ENCODE measurements at regions not wholly inside any gene's neighbourhood (a gene's known extent, or its start where the extent isn't known, plus 50 kb on each side); places are given as distances from the start of the nearest gene placed in this dataset.

DNA sequence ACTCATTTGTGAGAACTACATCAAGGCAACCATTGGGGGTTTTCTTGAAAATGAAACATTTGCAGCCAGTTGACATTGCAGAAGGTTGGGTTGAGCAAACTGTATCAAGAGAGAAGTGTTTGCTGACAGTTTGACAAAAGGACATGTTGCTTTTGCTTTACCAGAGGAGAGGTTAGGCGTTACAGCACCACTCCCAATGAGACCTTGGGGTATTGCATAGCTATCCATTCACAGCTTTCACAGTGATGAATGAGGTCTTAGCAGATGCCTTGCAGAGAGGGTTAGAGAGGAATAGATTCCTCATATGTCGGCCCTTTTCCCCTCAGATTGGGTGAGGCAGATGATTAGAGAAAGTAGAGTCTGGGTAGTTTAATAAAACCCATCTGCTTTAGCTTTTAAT is 988.9 kb upstream of the FLRT2 start:
- Histone ChIP-seq H3K9me3 (ENCODE audit: control insufficient read depth, low read length) (no peaks in the 10 kb centered on the region), H3K4me1 (ENCODE audit: control insufficient read depth, insufficient read depth, low read depth, low read length) (no peaks in the 10 kb centered on the region), H3K27ac (ENCODE audit: low read length, poor library complexity, severe bottlenecking) (no peak overlapping the region), H3K27me3 (ENCODE audit: control insufficient read depth in 1 of 2, insufficient read depth in 1 of 2, low read length in 2 of 2) (no peaks in the 10 kb centered on the region), H3K4me3 (ENCODE audit: insufficient read depth in 1 of 2, low read depth in 1 of 2, low read length in 2 of 2) (no peak overlapping the region), H2BK12ac (ENCODE audit: low read length in 2 of 2) (no peak overlapping the region), H3K14ac (ENCODE audit: low read length in 2 of 2) (no peak overlapping the region), H3K9ac (ENCODE audit: low read length) (no peak overlapping the region), H2BK5ac (ENCODE audit: low read depth, low read length, poor library complexity, severe bottlenecking) (no peak overlapping the region), H3K4me2 (ENCODE audit: low read length, poor library complexity, severe bottlenecking) (no peak overlapping the region), H2AFZ (ENCODE audit: low read depth, low read length) (no peak overlapping the region), H3K18ac (ENCODE audit: low read depth in 1 of 2, low read length in 2 of 2) (no peak overlapping the region), H3K36me3 (ENCODE audit: control insufficient read depth in 1 of 2, insufficient read depth in 2 of 2, low read depth in 1 of 2, low read length in 2 of 2) (no peaks in the 10 kb centered on the region), H3K4ac (ENCODE audit: low read depth in 1 of 2, low read length in 2 of 2) (no peak overlapping the region), H4K91ac (ENCODE audit: low read length) (no peak overlapping the region), H3K23ac (ENCODE audit: low read length in 2 of 2) (no peak overlapping the region), H2BK15ac (ENCODE audit: low read depth, poor library complexity, severe bottlenecking) (no peak overlapping the region), H3K79me1 (replicated peaks; ENCODE audit: low read length, poor library complexity, severe bottlenecking) (no peaks in the 10 kb centered on the region), H2BK120ac (ENCODE audit: low read depth, low read length) (no peak overlapping the region), H4K8ac (ENCODE audit: low read length) (no peak overlapping the region), H2AK5ac (ENCODE audit: low read length, severe bottlenecking) (no peak overlapping the region)
- 71% methylated on average over 1 of the region's 2 CpGs for WGBS
- no peak for DNase-seq

DNA sequence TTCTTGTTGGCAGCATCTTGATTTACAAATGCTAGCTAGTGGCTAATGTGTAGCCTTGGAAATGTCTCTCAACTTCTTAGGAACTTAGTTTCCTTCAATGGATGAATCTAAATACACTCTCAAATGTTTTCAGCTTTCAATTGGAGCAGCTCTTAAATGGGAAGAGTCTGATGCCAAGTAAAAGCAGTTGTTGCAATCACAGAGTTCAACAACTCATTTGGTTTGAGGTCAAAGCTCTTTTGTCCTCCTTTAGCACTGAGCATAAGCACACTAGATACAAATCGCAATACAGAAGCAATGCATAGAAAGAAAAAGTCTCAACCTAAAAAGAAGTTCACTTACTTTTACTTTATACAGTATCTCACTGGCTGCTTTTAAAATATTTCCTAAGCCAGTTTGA is 986.1 kb upstream of the FLRT2 start:
- Histone ChIP-seq H3K4me2 (ENCODE audit: low read length, poor library complexity, severe bottlenecking) (no peak overlapping the region), H3K36me3 (ENCODE audit: control insufficient read depth in 1 of 2, insufficient read depth in 2 of 2, low read depth in 1 of 2, low read length in 2 of 2) (no peaks in the 10 kb centered on the region), H3K9me3 (ENCODE audit: control insufficient read depth, low read length) (no peaks in the 10 kb centered on the region), H2BK120ac (ENCODE audit: low read depth, low read length) (no peak overlapping the region), H2AFZ (ENCODE audit: low read depth, low read length) (no peak overlapping the region), H2BK5ac (ENCODE audit: low read depth, low read length, poor library complexity, severe bottlenecking) (no peak overlapping the region), H2BK15ac (ENCODE audit: low read depth, poor library complexity, severe bottlenecking) (no peak overlapping the region), H3K27me3 (ENCODE audit: control insufficient read depth in 1 of 2, insufficient read depth in 1 of 2, low read length in 2 of 2) (no peaks in the 10 kb centered on the region), H2BK12ac (ENCODE audit: low read length in 2 of 2) (no peak overlapping the region), H3K79me1 (replicated peaks; ENCODE audit: low read length, poor library complexity, severe bottlenecking) (no peaks in the 10 kb centered on the region), H3K4me1 (ENCODE audit: control insufficient read depth, insufficient read depth, low read depth, low read length) (no peaks in the 10 kb centered on the region), H3K4me3 (ENCODE audit: insufficient read depth in 1 of 2, low read depth in 1 of 2, low read length in 2 of 2) (no peak overlapping the region), H3K27ac (ENCODE audit: low read length, poor library complexity, severe bottlenecking) (no peak overlapping the region), H4K8ac (ENCODE audit: low read length) (no peak overlapping the region), H3K18ac (ENCODE audit: low read depth in 1 of 2, low read length in 2 of 2) (no peak overlapping the region), H3K14ac (ENCODE audit: low read length in 2 of 2) (no peak overlapping the region), H2AK5ac (ENCODE audit: low read length, severe bottlenecking) (no peak overlapping the region), H3K4ac (ENCODE audit: low read depth in 1 of 2, low read length in 2 of 2) (no peak overlapping the region), H4K91ac (ENCODE audit: low read length) (no peak overlapping the region), H3K9ac (ENCODE audit: low read length) (no peak overlapping the region), H3K23ac (ENCODE audit: low read length in 2 of 2) (no peak overlapping the region)
- 95% methylated on average over 1 of the region's 1 CpG for WGBS
- no peak for DNase-seq

- no peak overlapping the region for H4K8ac ChIP-seq (ENCODE audit: low read length)
- no peak overlapping the region for H3K14ac ChIP-seq (ENCODE audit: low read length in 2 of 2)
- no peaks in the 10 kb centered on the region for H3K27me3 ChIP-seq (ENCODE audit: control insufficient read depth in 1 of 2, insufficient read depth in 1 of 2, low read length in 2 of 2)
- no peak overlapping the region for H3K18ac ChIP-seq (ENCODE audit: low read depth in 1 of 2, low read length in 2 of 2)
- H3K9me3 ChIP-seq (ENCODE audit: control insufficient read depth, low read length) = no peaks in the 10 kb centered on the region
- H2AFZ ChIP-seq (ENCODE audit: low read depth, low read length) = no peak overlapping the region
- no peaks in the 10 kb centered on the region for H3K4me1 ChIP-seq (ENCODE audit: control insufficient read depth, insufficient read depth, low read depth, low read length)
- no peak overlapping the region for H3K4me2 ChIP-seq (ENCODE audit: low read length, poor library complexity, severe bottlenecking)
- no peak overlapping the region for H2BK12ac ChIP-seq (ENCODE audit: low read length in 2 of 2)
- no peak overlapping the region for H2BK120ac ChIP-seq (ENCODE audit: low read depth, low read length)
- H3K23ac ChIP-seq (ENCODE audit: low read length in 2 of 2) = no peak overlapping the region
- H2AK5ac ChIP-seq (ENCODE audit: low read length, severe bottlenecking) = no peak overlapping the region
- H4K91ac ChIP-seq (ENCODE audit: low read length) = no peak overlapping the region
- no peaks in the 10 kb centered on the region for H3K36me3 ChIP-seq (ENCODE audit: control insufficient read depth in 1 of 2, insufficient read depth in 2 of 2, low read depth in 1 of 2, low read length in 2 of 2)
- 68% methylated on average over 5 of the region's 6 CpGs for WGBS
- H3K79me1 ChIP-seq (replicated peaks; ENCODE audit: low read length, poor library complexity, severe bottlenecking) = no peaks in the 10 kb centered on the region
- no peak overlapping the region for H3K9ac ChIP-seq (ENCODE audit: low read length)
- H3K4me3 ChIP-seq (ENCODE audit: insufficient read depth in 1 of 2, low read depth in 1 of 2, low read length in 2 of 2) = no peak overlapping the region
- H2BK15ac ChIP-seq (ENCODE audit: low read depth, poor library complexity, severe bottlenecking) = no peak overlapping the region
- no peak for DNase-seq
- H3K27ac ChIP-seq (ENCODE audit: low read length, poor library complexity, severe bottlenecking) = no peak overlapping the region
- H2BK5ac ChIP-seq (ENCODE audit: low read depth, low read length, poor library complexity, severe bottlenecking) = no peak overlapping the region
- H3K4ac ChIP-seq (ENCODE audit: low read depth in 1 of 2, low read length in 2 of 2) = no peak overlapping the region
Measured at GRCh38 chr14:84544486-84545131, 985.3 kb upstream of the FLRT2 start.

DNA sequence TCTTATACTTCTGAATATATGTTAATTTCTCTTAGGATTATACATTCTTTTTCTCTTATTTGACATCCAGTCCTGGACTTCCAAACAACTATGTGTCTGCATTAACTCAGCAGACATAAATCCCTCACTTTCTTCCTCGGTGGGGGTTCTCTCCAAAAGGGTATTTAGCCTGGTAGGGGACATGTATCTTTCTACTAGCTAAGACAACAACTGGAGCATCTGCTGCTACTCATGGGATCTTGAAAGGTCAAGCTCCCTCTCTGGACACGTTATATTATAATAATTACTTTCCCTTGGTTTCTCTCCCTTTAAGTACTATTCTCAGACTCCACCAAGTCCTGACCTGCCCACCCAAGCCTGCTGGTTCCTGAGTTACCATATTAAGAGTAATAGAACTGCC is 983.7 kb upstream of the FLRT2 start:
- no peak for DNase-seq
- no peak overlapping the region for H3K27ac ChIP-seq (ENCODE audit: low read length, poor library complexity, severe bottlenecking)
- H3K18ac ChIP-seq (ENCODE audit: low read depth in 1 of 2, low read length in 2 of 2) = no peak overlapping the region
- no peak overlapping the region for H2BK120ac ChIP-seq (ENCODE audit: low read depth, low read length)
- no peaks in the 10 kb centered on the region for H3K9me3 ChIP-seq (ENCODE audit: control insufficient read depth, low read length)
- no peak overlapping the region for H3K14ac ChIP-seq (ENCODE audit: low read length in 2 of 2)
- H2AFZ ChIP-seq (ENCODE audit: low read depth, low read length) = no peak overlapping the region
- no peak overlapping the region for H4K8ac ChIP-seq (ENCODE audit: low read length)
- H4K91ac ChIP-seq (ENCODE audit: low read length) = no peak overlapping the region
- no peak overlapping the region for H2BK15ac ChIP-seq (ENCODE audit: low read depth, poor library complexity, severe bottlenecking)
- H3K4me2 ChIP-seq (ENCODE audit: low read length, poor library complexity, severe bottlenecking) = no peak overlapping the region
- no peaks in the 10 kb centered on the region for H3K36me3 ChIP-seq (ENCODE audit: control insufficient read depth in 1 of 2, insufficient read depth in 2 of 2, low read depth in 1 of 2, low read length in 2 of 2)
- 29% methylated on average over 2 of the region's 2 CpGs for WGBS
- no peak overlapping the region for H3K23ac ChIP-seq (ENCODE audit: low read length in 2 of 2)
- no peak overlapping the region for H2BK12ac ChIP-seq (ENCODE audit: low read length in 2 of 2)
- H3K4me1 ChIP-seq (ENCODE audit: control insufficient read depth, insufficient read depth, low read depth, low read length) = no peaks in the 10 kb centered on the region
- no peak overlapping the region for H2AK5ac ChIP-seq (ENCODE audit: low read length, severe bottlenecking)
- H3K4me3 ChIP-seq (ENCODE audit: insufficient read depth in 1 of 2, low read depth in 1 of 2, low read length in 2 of 2) = no peak overlapping the region
- no peak overlapping the region for H2BK5ac ChIP-seq (ENCODE audit: low read depth, low read length, poor library complexity, severe bottlenecking)
- no peak overlapping the region for H3K9ac ChIP-seq (ENCODE audit: low read length)
- H3K79me1 ChIP-seq (replicated peaks; ENCODE audit: low read length, poor library complexity, severe bottlenecking) = no peaks in the 10 kb centered on the region
- H3K27me3 ChIP-seq (ENCODE audit: control insufficient read depth in 1 of 2, insufficient read depth in 1 of 2, low read length in 2 of 2) = no peaks in the 10 kb centered on the region
- H3K4ac ChIP-seq (ENCODE audit: low read depth in 1 of 2, low read length in 2 of 2) = no peak overlapping the region
